ENCODE measurements at regions not wholly inside any gene's neighbourhood (a gene's known extent, or its start where the extent isn't known, plus 50 kb on each side); places are given as distances from the start of the nearest gene placed in this dataset.

DNA sequence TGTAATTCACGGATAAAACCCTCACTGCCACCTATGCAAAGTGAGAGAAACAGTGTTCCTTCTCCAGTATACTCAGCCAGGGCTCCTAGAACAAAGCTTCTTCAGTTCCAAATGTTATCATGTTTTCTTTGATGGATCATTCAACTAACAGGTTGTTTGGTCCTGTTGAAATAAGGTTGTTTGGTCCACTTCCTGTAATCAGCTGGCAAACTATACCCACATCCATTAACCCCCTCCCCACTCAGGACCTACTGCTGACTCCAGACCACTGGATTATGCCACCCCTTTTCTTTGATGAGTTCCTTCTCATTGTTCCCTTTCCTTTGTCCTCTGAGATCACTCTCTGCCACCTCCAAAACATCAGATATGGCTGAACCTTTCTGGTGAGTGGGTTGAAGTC lies 267.7 kb upstream of the USP25 start:
- TF ChIP-seq, protein P1, sequence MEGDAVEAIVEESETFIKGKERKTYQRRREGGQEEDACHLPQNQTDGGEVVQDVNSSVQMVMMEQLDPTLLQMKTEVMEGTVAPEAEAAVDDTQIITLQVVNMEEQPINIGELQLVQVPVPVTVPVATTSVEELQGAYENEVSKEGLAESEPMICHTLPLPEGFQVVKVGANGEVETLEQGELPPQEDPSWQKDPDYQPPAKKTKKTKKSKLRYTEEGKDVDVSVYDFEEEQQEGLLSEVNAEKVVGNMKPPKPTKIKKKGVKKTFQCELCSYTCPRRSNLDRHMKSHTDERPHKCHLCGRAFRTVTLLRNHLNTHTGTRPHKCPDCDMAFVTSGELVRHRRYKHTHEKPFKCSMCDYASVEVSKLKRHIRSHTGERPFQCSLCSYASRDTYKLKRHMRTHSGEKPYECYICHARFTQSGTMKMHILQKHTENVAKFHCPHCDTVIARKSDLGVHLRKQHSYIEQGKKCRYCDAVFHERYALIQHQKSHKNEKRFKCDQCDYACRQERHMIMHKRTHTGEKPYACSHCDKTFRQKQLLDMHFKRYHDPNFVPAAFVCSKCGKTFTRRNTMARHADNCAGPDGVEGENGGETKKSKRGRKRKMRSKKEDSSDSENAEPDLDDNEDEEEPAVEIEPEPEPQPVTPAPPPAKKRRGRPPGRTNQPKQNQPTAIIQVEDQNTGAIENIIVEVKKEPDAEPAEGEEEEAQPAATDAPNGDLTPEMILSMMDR (IDR thresholded peaks at IDR 0.05) = no peak
- no peak for TF ChIP-seq POLR2A (IDR thresholded peaks at IDR 0.05)

All from heart left ventricle (tissue), 13 donors.